Liver (tissue), 8 donors: ENCODE measurements at regions not wholly inside any gene's neighbourhood (a gene's known extent, or its start where the extent isn't known, plus 50 kb on each side); places are given as distances from the start of the nearest gene placed in this dataset.

Source experiments
- DNase-seq: peaks from one replicate; pipeline ENCODE4 v3.0.0-alpha.2; 2017; ENCODE audit warnings: low spot score
- H3K27ac ChIP-seq, 2 donors: one replicate each; pipeline ENCODE4 v1.7.0; 2013; ENCODE audit warnings: inconsistent platforms in 2 of 2, low read length in 2 of 2, control low read depth in 1 of 2, low read depth in 1 of 2, mild to moderate bottlenecking in 1 of 2
- H3K27me3 ChIP-seq, 4 donors: one replicate each; pipeline versions ENCODE4 v1.6.1 to v1.7.0; 2013; ENCODE audit warnings: low read length in 3 of 4, inconsistent platforms in 1 of 4, mild to moderate bottlenecking in 1 of 4, moderate library complexity in 1 of 4; ENCODE audit not compliant: control insufficient read depth in 4 of 4, insufficient read depth in 4 of 4
- H3K36me3 ChIP-seq, 4 donors: one replicate each; pipeline versions ENCODE4 v1.6.1 to v1.7.0; 2013; ENCODE audit warnings: low read length in 3 of 4, mild to moderate bottlenecking in 3 of 4, low read depth in 1 of 4, moderate library complexity in 1 of 4; ENCODE audit not compliant: control insufficient read depth in 4 of 4, insufficient read depth in 3 of 4
- H3K4me1 ChIP-seq, 4 donors: one replicate each; pipeline versions ENCODE4 v1.6.1 to v1.7.0; 2013; ENCODE audit warnings: low read length in 3 of 4, mild to moderate bottlenecking in 3 of 4, moderate library complexity in 1 of 4; ENCODE audit not compliant: control insufficient read depth in 4 of 4, insufficient read depth in 4 of 4
- H3K4me3 ChIP-seq, 3 donors: one replicate each; pipeline versions ENCODE4 v1.6.1 to v1.7.0; 2013; ENCODE audit warnings: low read length in 3 of 3, control low read depth in 1 of 3, low read depth in 1 of 3, mild to moderate bottlenecking in 1 of 3
- H3K9ac ChIP-seq, 2 donors: one replicate each; pipeline ENCODE4 v1.7.0; 2013; ENCODE audit warnings: low read length in 2 of 2, mild to moderate bottlenecking in 2 of 2, moderate library complexity in 2 of 2, control low read depth in 1 of 2, low read depth in 1 of 2
- H3K9me3 ChIP-seq, 4 donors: one replicate each; pipeline versions ENCODE4 v1.6.1 to v1.7.0; 2013; ENCODE audit warnings: low read length in 3 of 4; ENCODE audit not compliant: control insufficient read depth in 4 of 4
- ATF3 ChIP-seq: IDR thresholded peaks from 2 replicates; pipeline ENCODE4 v1.6.1; 2016; ENCODE audit warnings: antibody characterized with exemption
- CTCF ChIP-seq: fragments of 150-350 bp; IDR thresholded peaks from 2 replicates; pipeline ENCODE4 v1.5.1; 2017; ENCODE audit warnings: improper control_type of control experiment, low read depth, low read length; ENCODE audit not compliant: missing input control
- EGR1 ChIP-seq, 2 donors: IDR thresholded peaks; 2 replicates each; pipeline ENCODE4 v1.6.1; 2016 to 2018; ENCODE audit warnings: antibody characterized with exemption in 2 of 2, low read depth in 2 of 2
- FOXA1 ChIP-seq: IDR thresholded peaks from 2 replicates; pipeline ENCODE4 v1.6.1; 2016; ENCODE audit warnings: antibody characterized with exemption
- FOXA2 ChIP-seq: IDR thresholded peaks from 2 replicates; pipeline ENCODE4 v1.6.1; 2016; ENCODE audit warnings: antibody characterized with exemption
- GABPA ChIP-seq, 2 donors: IDR thresholded peaks in 1 of 2; conservative IDR thresholded peaks in 1 of 2; 2 replicates each; pipeline ENCODE4 v1.6.1; 2016; ENCODE audit warnings: antibody characterized with exemption in 2 of 2, mild to moderate bottlenecking in 1 of 2, moderate library complexity in 1 of 2
- HNF4A ChIP-seq, 2 donors: conservative IDR thresholded peaks; 2 replicates each; pipeline ENCODE4 v1.6.1; 2016; ENCODE audit warnings: antibody characterized with exemption in 2 of 2, mild to moderate bottlenecking in 2 of 2
- HNF4G ChIP-seq: IDR thresholded peaks from 2 replicates; pipeline ENCODE4 v1.6.1; 2016; ENCODE audit warnings: antibody characterized with exemption
- JUND ChIP-seq, 2 donors: IDR thresholded peaks; 2 replicates each; pipeline ENCODE4 v1.6.1; 2016; ENCODE audit warnings: antibody characterized with exemption in 2 of 2
- MAX ChIP-seq: IDR thresholded peaks from 2 replicates; pipeline ENCODE4 v1.6.1; 2016; ENCODE audit warnings: antibody characterized with exemption
- NR2F2 ChIP-seq: IDR thresholded peaks from 2 replicates; pipeline ENCODE4 v1.6.1; 2016; ENCODE audit warnings: antibody characterized with exemption
- RAD21 ChIP-seq, 2 donors: IDR thresholded peaks; 2 replicates each; pipeline ENCODE4 v1.6.1; 2016; ENCODE audit warnings: antibody characterized with exemption in 2 of 2, mild to moderate bottlenecking in 2 of 2
- REST ChIP-seq: IDR thresholded peaks from 2 replicates; pipeline ENCODE4 v1.6.1; 2016; ENCODE audit warnings: antibody characterized with exemption, mild to moderate bottlenecking
- RXRA ChIP-seq, 2 donors: IDR thresholded peaks; 2 replicates each; pipeline ENCODE4 v1.6.1; 2017 to 2018; ENCODE audit warnings: antibody characterized with exemption in 2 of 2, mild to moderate bottlenecking in 1 of 2
- SP1 ChIP-seq: IDR thresholded peaks from 2 replicates; pipeline ENCODE4 v1.6.1; 2018; ENCODE audit warnings: antibody characterized with exemption, mild to moderate bottlenecking
- TAF1 ChIP-seq: conservative IDR thresholded peaks from 2 replicates; pipeline ENCODE4 v1.6.1; 2016; ENCODE audit warnings: antibody characterized with exemption, mild to moderate bottlenecking
- YY1 ChIP-seq: IDR thresholded peaks from 2 replicates; pipeline ENCODE4 v1.6.1; 2016; ENCODE audit warnings: antibody characterized with exemption, mild to moderate bottlenecking
- ZBTB33 ChIP-seq: IDR thresholded peaks from 2 replicates; pipeline ENCODE4 v1.6.1; 2016; ENCODE audit warnings: antibody characterized with exemption
- WGBS: extraction: QIAGEN DNeasy Blood & Tissue Kit; methylation state at CpG from one replicate; pipeline ENCODE4 v1.1.7; 2013; 5-methylcytosine and 5-hydroxymethylcytosine counted together
- donor health status: healthy.
- donor health status: healthy.
- donor health status: healthy.
- donor health status: healthy.
- donor health status: healthy.

- 37% methylated on average over 9 of the region's 9 CpGs for WGBS
- Histone ChIP-seq H3K9me3 (no peaks in the 10 kb centered on the region), H3K27me3 (no peaks in the 10 kb centered on the region), H3K9ac (no peak overlapping the region), H3K27ac (peak overlapping the region; percentile 28 to 32), H3K4me3 (no peak overlapping the region), H3K36me3 (no peaks in the 10 kb centered on the region), H3K4me1 (peaks cover 1 to 26% (median 18%) of the 10 kb centered on the region in 4 donors)
- peak; percentile 61 for TF ChIP-seq ZBTB33
- TF ChIP-seq YY1, result peak; percentile 7
- peak in 1 of 2 donors; percentile 34 for TF ChIP-seq RAD21 (IDR thresholded peaks at IDR 0.05)
- peak; percentile 76 to 78 for TF ChIP-seq RXRA (IDR thresholded peaks at IDR 0.05)
- no peak for TF ChIP-seq ATF3
- no peak for TF ChIP-seq GABPA (IDR thresholded peaks at IDR 0.05 in 1 of 2, conservative IDR thresholded peaks at IDR 0.05 in 1 of 2)
- TF ChIP-seq HNF4G, result peak; percentile 33
- TF ChIP-seq HNF4A (conservative IDR thresholded peaks at IDR 0.05), result peak; percentile 76 to 82
- peak in 1 of 2 donors; percentile 75 for TF ChIP-seq JUND (IDR thresholded peaks at IDR 0.05)
- TF ChIP-seq CTCF, result no peak
- no peak for TF ChIP-seq REST
- no peak for TF ChIP-seq TAF1
- TF ChIP-seq SP1, result peak; percentile 54
- TF ChIP-seq EGR1 (IDR thresholded peaks at IDR 0.05; ENCODE audit: low read depth in 2 of 2), result no peak
- peak; percentile 8 for TF ChIP-seq FOXA1
- TF ChIP-seq MAX, result peak; percentile 51
- peak; percentile 66 for TF ChIP-seq NR2F2
- peak; percentile 71 for TF ChIP-seq FOXA2
- DNase-seq, result no peak
Observed at GRCh38 chr5:43993634-43994351, 390.8 kb downstream of the NNT start.
